GM19328 (cell line): ENCODE measurements at regions not wholly inside any gene's neighbourhood (a gene's known extent, or its start where the extent isn't known, plus 50 kb on each side); places are given as distances from the start of the nearest gene placed in this dataset.

Source experiments
- ATAC-seq: cut with Tn5 transposase; IDR thresholded peaks from one replicate; pipeline ENCODE4 v1.9.1; 2021; ENCODE audit warnings: mild to moderate bottlenecking, moderate library complexity; ENCODE audit not compliant: unreplicated experiment

- ATAC-seq: no peak
These were observed 94.3 kb downstream of the ERCC5 start for GRCh38 chr13:102940143-102940542.

- no peak for ATAC-seq
These were observed 90.1 kb downstream of the ERCC5 start for GRCh38 chr13:102935896-102936321.

- ATAC-seq: no peak
These were observed 87.7 kb downstream of the ERCC5 start for GRCh38 chr13:102933523-102933922.

GRCh38 chr13:102933122-102933521 is 87.3 kb downstream of the ERCC5 start:
- ATAC-seq: no peak

GRCh38 chr13:102932331-102932730 is 86.5 kb downstream of the ERCC5 start:
- ATAC-seq: no peak

- no peak for ATAC-seq
These were observed 84.7 kb downstream of the ERCC5 start for GRCh38 chr13:102930566-102930965.

GRCh38 chr13:102928941-102929675 is 83.3 kb downstream of the ERCC5 start:
- ATAC-seq: no peak
